HepG2 (cell line): ENCODE measurements at regions not wholly inside any gene's neighbourhood (a gene's known extent, or its start where the extent isn't known, plus 50 kb on each side); places are given as distances from the start of the nearest gene placed in this dataset.

Experiments
- ATAC-seq: fragments of 200-7000 bp; cut with Tn5 transposase; 3 replicates; pipeline ENCODE4 v1.9.1; 2020; ENCODE audit warnings: mild to moderate bottlenecking, moderate library complexity
- BruUV-seq: library from RNA; stranded (reverse); fragments of 400-500 nt; replicated peaks from 2 replicates; lab custom pipeline; 2021; lab: Mats Ljungman, UMichigan
- CTCF ChIA-PET: fragments of 300-600 bp; formaldehyde crosslinking; extraction: SDS; loops from one replicate; lab custom pipeline; 2021; ENCODE audit warnings: low total read pairs, inconsistent platforms, low intra/inter-chr PET ratio; lab: Yijun Ruan, JAX
- POLR2A ChIA-PET: fragments of 350-600 bp; sonication (Branson Sonifier 250); formaldehyde crosslinking; loops from one replicate; lab custom pipeline; 2020; ENCODE audit warnings: antibody characterized with exemption, inconsistent platforms; lab: Yijun Ruan, JAX
- DNase-seq: peaks from one replicate; pipeline ENCODE4 v3.0.0-alpha.2; 2015; ENCODE audit warnings: low spot score
- FAIRE-seq: peaks from 3 replicates; lab custom pipeline; 2011; peaks lifted over from hg19 to GRCh38; lab: Jason Lieb, UNC
- H2AFZ ChIP-seq: one replicate; pipeline ENCODE4 v1.6.1; 2011; ENCODE audit warnings: low read length, inconsistent platforms
- H3K27ac ChIP-seq: fragments of 300-600 bp; 3 replicates; pipeline ENCODE4 v1.8.0; 2011; ENCODE audit warnings: mixed run types, mild to moderate bottlenecking, mixed read lengths, low read length, inconsistent platforms; ENCODE audit not compliant: insufficient read depth; ENCODE audit errors: extremely low read length
- H3K27me3 ChIP-seq, 2 experiments: fragments of 200-600 bp in 1 of 2; 2 replicates in 1 of 2; 3 replicates in 1 of 2; pipeline versions ENCODE4 v1.6.0 to v1.8.0; 2011; ENCODE audit warnings: low read length in 2 of 2, mild to moderate bottlenecking in 2 of 2, moderate library complexity in 2 of 2, inconsistent platforms in 1 of 2; ENCODE audit not compliant: insufficient read depth in 2 of 2, control insufficient read depth in 1 of 2
- H3K36me3 ChIP-seq, 2 experiments: fragments of 200-600 bp in 1 of 2; replicated peaks in 1 of 2; 2 replicates in 1 of 2; 3 replicates in 1 of 2; pipeline versions ENCODE4 v1.5.1 to v1.8.0; 2011; ENCODE audit warnings: low read length in 2 of 2, inconsistent platforms in 1 of 2; ENCODE audit not compliant: insufficient read depth in 2 of 2, control insufficient read depth in 1 of 2
- H3K4me1 ChIP-seq: 2 replicates; pipeline ENCODE4 v1.5.1; 2012; ENCODE audit warnings: low read length, inconsistent platforms; ENCODE audit not compliant: insufficient read depth
- H3K4me2 ChIP-seq: 2 replicates; pipeline ENCODE4 v1.6.0; 2011; ENCODE audit warnings: low read depth, low read length, inconsistent platforms
- H3K4me3 ChIP-seq, 3 experiments: fragments of 200-600 bp in 1 of 3; sonication (generic), shearing (Covaris generic) in 1 of 3; replicated peaks in 1 of 3; 2 replicates each; pipeline ENCODE4 v1.5.1; 2011 to 2016; ENCODE audit warnings: low read length in 3 of 3, inconsistent platforms in 2 of 3, low read depth in 2 of 3, mild to moderate bottlenecking in 2 of 3, control low read depth in 1 of 3, mixed read lengths in 1 of 3; ENCODE audit not compliant: insufficient read depth in 1 of 3
- H3K79me2 ChIP-seq: one replicate; pipeline ENCODE4 v1.6.1; 2011; ENCODE audit warnings: low read length, inconsistent platforms; ENCODE audit not compliant: insufficient read depth
- H3K9ac ChIP-seq: 2 replicates; pipeline ENCODE4 v1.6.0; 2011; ENCODE audit warnings: mild to moderate bottlenecking, low read depth, low read length, inconsistent platforms; ENCODE audit not compliant: insufficient read depth
- H3K9me3 ChIP-seq: 2 replicates; pipeline ENCODE4 v1.5.1; 2012; ENCODE audit warnings: mild to moderate bottlenecking, low read length
- H4K20me1 ChIP-seq: 2 replicates; pipeline ENCODE4 v1.6.0; 2011; ENCODE audit warnings: inconsistent platforms, mild to moderate bottlenecking, low read length, moderate library complexity; ENCODE audit not compliant: insufficient read depth
- CCDC6 ChIP-seq: sonication (generic); formaldehyde crosslinking; IDR thresholded peaks from 2 replicates; pipeline ENCODE4 v1.8.1; 2022; ENCODE audit warnings: mild to moderate bottlenecking, missing genetic modification reagents, moderate library complexity
- GFI1 ChIP-seq: sonication (generic); formaldehyde crosslinking; IDR thresholded peaks from 2 replicates; pipeline ENCODE4 v1.5.0; 2020; ENCODE audit warnings: missing genetic modification reagents, mild to moderate bottlenecking, borderline replicate concordance
- MAX ChIP-seq: IDR thresholded peaks from 2 replicates; pipeline ENCODE4 v1.6.1; 2012; ENCODE audit warnings: inconsistent platforms
- MTERF4 ChIP-seq: sonication (generic); formaldehyde crosslinking; IDR thresholded peaks from 2 replicates; pipeline ENCODE4 v1.8.0; 2023; ENCODE audit warnings: mild to moderate bottlenecking, missing genetic modification reagents
- PCBP2 ChIP-seq: fragments of 200-400 bp; formaldehyde crosslinking; optimal IDR thresholded peaks from 2 replicates; pipeline ENCODE3; 2018; ENCODE audit warnings: low read length, low read depth; ENCODE audit not compliant: poor library complexity, severe bottlenecking
- THYN1 ChIP-seq: sonication (generic); formaldehyde crosslinking; IDR thresholded peaks from 2 replicates; pipeline ENCODE4 v1.8.1; 2023; ENCODE audit warnings: low read depth, mild to moderate bottlenecking, moderate library complexity, missing genetic modification reagents, borderline replicate concordance
- ZBTB14 ChIP-seq: sonication (generic); formaldehyde crosslinking; IDR thresholded peaks from 2 replicates; pipeline ENCODE4 v1.4.0; 2020; ENCODE audit warnings: missing genetic modification reagents
- ZBTB37 ChIP-seq: sonication (generic); formaldehyde crosslinking; IDR thresholded peaks from 2 replicates; pipeline ENCODE4 v1.4.0; 2020; ENCODE audit warnings: mild to moderate bottlenecking, missing genetic modification reagents
- ZFP62 ChIP-seq: sonication (generic); formaldehyde crosslinking; IDR thresholded peaks from 2 replicates; pipeline ENCODE4 v1.4.0; 2020; ENCODE audit warnings: missing genetic modification reagents
- ZIK1 ChIP-seq: sonication (generic); formaldehyde crosslinking; IDR thresholded peaks from 2 replicates; pipeline ENCODE4 v1.5.0; 2020; ENCODE audit warnings: mild to moderate bottlenecking, low read depth, missing genetic modification reagents, borderline replicate concordance
- ZNF253 ChIP-seq: sonication (generic); formaldehyde crosslinking; IDR thresholded peaks from 2 replicates; pipeline ENCODE4 v1.8.0; 2022; ENCODE audit warnings: mild to moderate bottlenecking, missing genetic modification reagents, borderline replicate concordance
- ZNF414 ChIP-seq: sonication (generic); formaldehyde crosslinking; IDR thresholded peaks from 2 replicates; pipeline ENCODE4 v1.5.0; 2020; ENCODE audit warnings: missing genetic modification reagents
- ZNF570 ChIP-seq: sonication (generic); formaldehyde crosslinking; IDR thresholded peaks from 2 replicates; pipeline ENCODE4 v1.4.0; 2020; ENCODE audit warnings: mild to moderate bottlenecking, missing genetic modification reagents, borderline replicate concordance
- ZNF639 ChIP-seq: conservative IDR thresholded peaks from 2 replicates; pipeline ENCODE4 v1.6.1; 2018; ENCODE audit warnings: missing genetic modification reagents
- ZSCAN21 ChIP-seq: sonication (generic); formaldehyde crosslinking; IDR thresholded peaks from 2 replicates; pipeline ENCODE4 v1.8.0; 2022; ENCODE audit warnings: mild to moderate bottlenecking, missing genetic modification reagents, moderate library complexity, borderline replicate concordance
- WGBS: methylation state at CpG from one replicate; pipeline ENCODE4 v1.1.6; 2017; ENCODE audit warnings: low lambda C conversion rate; 5-methylcytosine and 5-hydroxymethylcytosine counted together
- in situ Hi-C: cut with HindIII; loops from 2 replicates; pipeline ENCODE4 v1.10.0; 2017; ENCODE audit warnings: low pct_unique_long_range_greater_than_20kb; ENCODE audit not compliant: extremely low pct_ligation_motif_present
- intact Hi-C: fragments of 100-400 bp; cut with micrococcal nuclease; formaldehyde crosslinking; loops from one replicate; pipeline ENCODE4 v1.10.0; 2022; ENCODE audit not compliant: unreplicated experiment

- intact Hi-C loops (no loop called here), in situ Hi-C loops (no loop called here)
- CTCF ChIA-PET = no interaction called here
- H3K27ac ChIP-seq = no peak overlapping the region
- no peaks in the 10 kb centered on the region for H4K20me1 ChIP-seq
- peaks cover 1 to 6% of the 10 kb centered on the region in 2 experiments; a peak in 2 of 5 replicates for H3K27me3 ChIP-seq
- no peak overlapping the region for H2AFZ ChIP-seq
- H3K4me1 ChIP-seq = peaks cover 57% of the 10 kb centered on the region
- H3K36me3 ChIP-seq = no peaks in the 10 kb centered on the region
- BruUV-seq = no TSS peak
- no peak for FAIRE-seq
- WGBS = 74% methylated on average over 7 of the region's 7 CpGs
- H3K4me2 ChIP-seq = no peak overlapping the region
- no peak for ATAC-seq
- POLR2A ChIA-PET = no interaction called here
- H3K9me3 ChIP-seq = no peaks in the 10 kb centered on the region
- no peak overlapping the region for H3K9ac ChIP-seq
- TF ChIP-seq MTERF4 (CRISPR knock-in tag) = no peak
- TF ChIP-seq ZNF570 = no peak
- no peak for TF ChIP-seq ZFP62 (CRISPR knock-in tag)
- no peak for TF ChIP-seq MAX
- no peak for TF ChIP-seq ZNF639 (CRISPR knock-in tag)
- no peak for TF ChIP-seq ZSCAN21 (CRISPR knock-in tag)
- no peak for TF ChIP-seq ZNF414
- no peak for TF ChIP-seq ZBTB37 (CRISPR knock-in tag)
- TF ChIP-seq ZNF253 = no peak
- no peak for TF ChIP-seq ZIK1
- TF ChIP-seq GFI1 (CRISPR knock-in tag) = no peak
- TF ChIP-seq PCBP2 = no peak
- TF ChIP-seq THYN1 (CRISPR knock-in tag) = no peak
- no peak for TF ChIP-seq ZBTB14 (CRISPR knock-in tag)
- no peak for TF ChIP-seq CCDC6
- H3K79me2 ChIP-seq = no peaks in the 10 kb centered on the region
- DNase-seq = no peak
- H3K4me3 ChIP-seq = no peak overlapping the region
Measured at GRCh38 chr5:32503261-32503660, 58.7 kb upstream of the ZFR start.
